Activated CD4-positive, alpha-beta memory T cell treated with anti-CD3 and anti-CD28 coated beads, Interleukin-2, amount 10 ng/mL, durations not matched to agents 7 days and 5 days (primary cell): ENCODE measurements at regions not wholly inside any gene's neighbourhood (a gene's known extent, or its start where the extent isn't known, plus 50 kb on each side); places are given as distances from the start of the nearest gene placed in this dataset.

ENCODE experiments used
- CTCF ChIA-PET: fragments of 350-600 bp; sonication (Branson Sonifier 250); formaldehyde crosslinking; loops from one replicate; lab custom pipeline; 2021; ENCODE audit warnings: antibody characterized with exemption, inconsistent platforms; lab: Charles Lee
- POLR2A ChIA-PET: fragments of 350-600 bp; sonication (Branson Sonifier 250); formaldehyde crosslinking; loops from one replicate; lab custom pipeline; 2021; ENCODE audit warnings: antibody characterized with exemption; lab: Charles Lee
- DNase-seq: peaks from one replicate; pipeline ENCODE4 v3.0.0-alpha.2; 2020
- H3K27ac Mint-ChIP-seq: one replicate; pipeline ENCODE4 v1.8.0; 2021; ENCODE audit warnings: mild to moderate bottlenecking, mixed read lengths
- H3K27me3 Mint-ChIP-seq: one replicate; pipeline ENCODE4 v1.8.0; 2021; ENCODE audit warnings: mixed read lengths
- H3K36me3 Mint-ChIP-seq: one replicate; pipeline ENCODE4 v1.8.0; 2021; ENCODE audit warnings: low read depth, mixed read lengths
- H3K4me1 Mint-ChIP-seq: one replicate; pipeline ENCODE4 v1.8.0; 2021; ENCODE audit warnings: mixed read lengths
- H3K4me3 Mint-ChIP-seq: one replicate; pipeline ENCODE4 v1.8.0; 2021; ENCODE audit warnings: mild to moderate bottlenecking, mixed read lengths
- H3K9me3 Mint-ChIP-seq: one replicate; pipeline ENCODE4 v1.8.0; 2021; ENCODE audit warnings: mixed read lengths

- Mint-ChIP-seq H3K9me3 (no peaks in the 10 kb centered on the region), H3K4me3 (no peak overlapping the region), H3K27ac (no peak overlapping the region), H3K27me3 (no peaks in the 10 kb centered on the region), H3K4me1 (no peaks in the 10 kb centered on the region), H3K36me3 (no peaks in the 10 kb centered on the region)
- POLR2A ChIA-PET: no interaction called here
- no peak for DNase-seq
- CTCF ChIA-PET: no interaction called here
Measured at GRCh38 chr5:124630767-124631704, 115.4 kb downstream of the ZNF608 start.

- Mint-ChIP-seq H3K27me3 (no peaks in the 10 kb centered on the region), H3K27ac (no peak overlapping the region), H3K4me3 (no peak overlapping the region), H3K9me3 (no peaks in the 10 kb centered on the region), H3K4me1 (no peaks in the 10 kb centered on the region), H3K36me3 (no peaks in the 10 kb centered on the region)
- no peak for DNase-seq
- ChIA-PET CTCF (no interaction called here), POLR2A (no interaction called here)
Measured at GRCh38 chr5:124628721-124629596, 117.5 kb downstream of the ZNF608 start.

GRCh38 chr5:124627815-124628595, 118.4 kb downstream of the ZNF608 start:
- Mint-ChIP-seq H3K4me1 (no peaks in the 10 kb centered on the region), H3K36me3 (no peaks in the 10 kb centered on the region), H3K27ac (no peak overlapping the region), H3K4me3 (no peak overlapping the region), H3K9me3 (no peaks in the 10 kb centered on the region), H3K27me3 (no peaks in the 10 kb centered on the region)
- DNase-seq: no peak
- CTCF ChIA-PET: no interaction called here
- POLR2A ChIA-PET: no interaction called here

- H3K9me3 Mint-ChIP-seq: no peaks in the 10 kb centered on the region
- no peak for DNase-seq
- ChIA-PET POLR2A (no interaction called here), CTCF (no interaction called here)
- no peaks in the 10 kb centered on the region for H3K27me3 Mint-ChIP-seq
- no peak overlapping the region for H3K27ac Mint-ChIP-seq
- no peak overlapping the region for H3K4me3 Mint-ChIP-seq
- no peaks in the 10 kb centered on the region for H3K36me3 Mint-ChIP-seq
- H3K4me1 Mint-ChIP-seq: no peaks in the 10 kb centered on the region
Measured at GRCh38 chr5:124626053-124626452, 120.4 kb downstream of the ZNF608 start.

- DNase-seq: no peak
- ChIA-PET CTCF (no interaction called here), POLR2A (no interaction called here)
- no peaks in the 10 kb centered on the region for H3K9me3 Mint-ChIP-seq
- no peaks in the 10 kb centered on the region for H3K36me3 Mint-ChIP-seq
- no peak overlapping the region for H3K27ac Mint-ChIP-seq
- H3K4me3 Mint-ChIP-seq: no peak overlapping the region
- H3K27me3 Mint-ChIP-seq: no peaks in the 10 kb centered on the region
- H3K4me1 Mint-ChIP-seq: no peaks in the 10 kb centered on the region
Measured at GRCh38 chr5:124623265-124623664, 123.2 kb downstream of the ZNF608 start.

GRCh38 chr5:124622851-124623250, 123.6 kb downstream of the ZNF608 start:
- DNase-seq: no peak
- POLR2A ChIA-PET: no interaction called here
- no peaks in the 10 kb centered on the region for H3K36me3 Mint-ChIP-seq
- H3K9me3 Mint-ChIP-seq: no peaks in the 10 kb centered on the region
- no peaks in the 10 kb centered on the region for H3K27me3 Mint-ChIP-seq
- H3K4me1 Mint-ChIP-seq: no peaks in the 10 kb centered on the region
- CTCF ChIA-PET: no interaction called here
- H3K4me3 Mint-ChIP-seq: no peak overlapping the region
- H3K27ac Mint-ChIP-seq: no peak overlapping the region

- Mint-ChIP-seq H3K4me1 (no peaks in the 10 kb centered on the region), H3K4me3 (no peak overlapping the region), H3K27me3 (no peaks in the 10 kb centered on the region), H3K36me3 (no peaks in the 10 kb centered on the region), H3K9me3 (no peaks in the 10 kb centered on the region), H3K27ac (no peak overlapping the region)
- ChIA-PET CTCF (no interaction called here), POLR2A (no interaction called here)
- no peak for DNase-seq
Measured at GRCh38 chr5:124621279-124621678, 125.2 kb downstream of the ZNF608 start.

GRCh38 chr5:124620743-124621142, 125.7 kb downstream of the ZNF608 start:
- CTCF ChIA-PET: no interaction called here

GRCh38 chr5:124619121-124619520, 127.3 kb downstream of the ZNF608 start:
- no peak for DNase-seq
- Mint-ChIP-seq H3K36me3 (no peaks in the 10 kb centered on the region), H3K27ac (no peak overlapping the region), H3K9me3 (no peaks in the 10 kb centered on the region), H3K4me3 (no peak overlapping the region), H3K4me1 (no peaks in the 10 kb centered on the region), H3K27me3 (no peaks in the 10 kb centered on the region)
- ChIA-PET POLR2A (no interaction called here), CTCF (no interaction called here)

More at GRCh38 chr5:124620743-124621142, 125.7 kb downstream of the ZNF608 start:
- no peaks in the 10 kb centered on the region for H3K27me3 Mint-ChIP-seq
- no peaks in the 10 kb centered on the region for H3K4me1 Mint-ChIP-seq
- no peak overlapping the region for H3K4me3 Mint-ChIP-seq
- no peaks in the 10 kb centered on the region for H3K9me3 Mint-ChIP-seq
- no peak overlapping the region for H3K27ac Mint-ChIP-seq
- DNase-seq: no peak
- POLR2A ChIA-PET: no interaction called here
- H3K36me3 Mint-ChIP-seq: no peaks in the 10 kb centered on the region

- Mint-ChIP-seq H3K4me1 (no peaks in the 10 kb centered on the region), H3K9me3 (no peaks in the 10 kb centered on the region), H3K36me3 (no peaks in the 10 kb centered on the region), H3K4me3 (no peak overlapping the region), H3K27me3 (no peaks in the 10 kb centered on the region), H3K27ac (no peak overlapping the region)
- no peak for DNase-seq
- CTCF ChIA-PET: no interaction called here
- POLR2A ChIA-PET: no interaction called here
Measured at GRCh38 chr5:124617787-124618186, 128.7 kb downstream of the ZNF608 start.

GRCh38 chr5:124614836-124615385, 131.5 kb downstream of the ZNF608 start:
- Mint-ChIP-seq H3K27me3 (no peaks in the 10 kb centered on the region), H3K4me3 (no peak overlapping the region), H3K36me3 (no peaks in the 10 kb centered on the region), H3K27ac (no peak overlapping the region), H3K4me1 (no peaks in the 10 kb centered on the region), H3K9me3 (no peaks in the 10 kb centered on the region)
- CTCF ChIA-PET: no interaction called here
- DNase-seq: no peak
- POLR2A ChIA-PET: no interaction called here

GRCh38 chr5:124614105-124614504, 132.3 kb downstream of the ZNF608 start:
- no peaks in the 10 kb centered on the region for H3K27me3 Mint-ChIP-seq
- no peaks in the 10 kb centered on the region for H3K4me1 Mint-ChIP-seq
- no peak overlapping the region for H3K27ac Mint-ChIP-seq
- H3K9me3 Mint-ChIP-seq: no peaks in the 10 kb centered on the region
- DNase-seq: no peak
- ChIA-PET CTCF (no interaction called here), POLR2A (no interaction called here)
- H3K4me3 Mint-ChIP-seq: no peak overlapping the region
- no peaks in the 10 kb centered on the region for H3K36me3 Mint-ChIP-seq
